ENCODE measurements at regions not wholly inside any gene's neighbourhood (a gene's known extent, or its start where the extent isn't known, plus 50 kb on each side); places are given as distances from the start of the nearest gene placed in this dataset.
A peak's percentile ranks its signal among the peaks of the same experiment; 100 is the strongest.

- DNase-seq (ENCODE audit: low read depth, low spot score) (no peak), ATAC-seq (no peak)
- Histone ChIP-seq H3K4me3 (ENCODE audit: low read depth in 2 of 2, low read length in 2 of 2) (no peak overlapping the region), H3K9me3 (ENCODE audit: control insufficient read depth, insufficient read depth, low read depth, low read length) (no peaks in the 10 kb centered on the region), H3K4me1 (ENCODE audit: control insufficient read depth, insufficient read depth, low read length) (peaks cover 20% of the 10 kb centered on the region), H3K27ac (ENCODE audit: low read length) (peak overlapping the region; percentile 36; the same call in 1 of the 2 replicates), H3K27me3 (ENCODE audit: control insufficient read depth, insufficient read depth, low read length) (no peaks in the 10 kb centered on the region), H3K36me3 (ENCODE audit: control insufficient read depth, insufficient read depth, low read length) (no peaks in the 10 kb centered on the region)
- intact Hi-C loops (cut with micrococcal nuclease; ENCODE audit: unreplicated experiment): no loop called here
- POLR2A ChIA-PET: no interaction called here
- CTCF ChIA-PET: no interaction called here
- BruUV-seq (replicated peaks): no TSS peak
- in situ Hi-C loops (cut with HindIII; ENCODE audit: low pct_unique_long_range_greater_than_20kb, low sequenced_read_pairs): no loop called here
- TF ChIP-seq TCF7L2 (IDR thresholded peaks at IDR 0.05; ENCODE audit: low read depth, low read length) (no peak), REST (IDR thresholded peaks at IDR 0.05; ENCODE audit: insufficient read depth in 1 of 2, low read depth in 2 of 2, low read length in 1 of 2) (no peak), SIN3A (IDR thresholded peaks at IDR 0.05; ENCODE audit: borderline replicate concordance, insufficient read depth, low read depth, low read length) (no peak), CTCF (IDR thresholded peaks at IDR 0.05) (no peak), POLR2AphosphoS5 (IDR thresholded peaks at IDR 0.05; ENCODE audit: low read depth, low read length) (no peak)
Observed at GRCh38 chr2:47236503-47237215, 60.3 kb upstream of the CALM2 start.

GRCh38 chr2:47235132-47235531 lies 58.8 kb upstream of the CALM2 start:
- intact Hi-C loops (cut with micrococcal nuclease; ENCODE audit: unreplicated experiment): no loop called here
- BruUV-seq (replicated peaks): no TSS peak
- TF ChIP-seq POLR2AphosphoS5 (IDR thresholded peaks at IDR 0.05; ENCODE audit: low read depth, low read length) (no peak), SIN3A (IDR thresholded peaks at IDR 0.05; ENCODE audit: borderline replicate concordance, insufficient read depth, low read depth, low read length) (no peak), CTCF (IDR thresholded peaks at IDR 0.05) (no peak), REST (IDR thresholded peaks at IDR 0.05; ENCODE audit: insufficient read depth in 1 of 2, low read depth in 2 of 2, low read length in 1 of 2) (no peak), TCF7L2 (IDR thresholded peaks at IDR 0.05; ENCODE audit: low read depth, low read length) (no peak)
- H3K4me1 ChIP-seq (ENCODE audit: control insufficient read depth, insufficient read depth, low read length): peaks cover 20% of the 10 kb centered on the region
- H3K27ac ChIP-seq (ENCODE audit: low read length): peak overlapping the region; percentile 26; the same call in 1 of the 2 replicates
- no peak overlapping the region for H3K4me3 ChIP-seq (ENCODE audit: low read depth in 2 of 2, low read length in 2 of 2)
- ChIA-PET CTCF (no interaction called here), POLR2A (no interaction called here)
- H3K27me3 ChIP-seq (ENCODE audit: control insufficient read depth, insufficient read depth, low read length): no peaks in the 10 kb centered on the region
- in situ Hi-C loops (cut with HindIII; ENCODE audit: low pct_unique_long_range_greater_than_20kb, low sequenced_read_pairs): no loop called here
- no peak for ATAC-seq
- no peaks in the 10 kb centered on the region for H3K9me3 ChIP-seq (ENCODE audit: control insufficient read depth, insufficient read depth, low read depth, low read length)
- no peaks in the 10 kb centered on the region for H3K36me3 ChIP-seq (ENCODE audit: control insufficient read depth, insufficient read depth, low read length)
- DNase-seq (ENCODE audit: low read depth, low spot score): no peak

Data from Panc1 (cell line).